ENCODE measurements at regions not wholly inside any gene's neighbourhood (a gene's known extent, or its start where the extent isn't known, plus 50 kb on each side); places are given as distances from the start of the nearest gene placed in this dataset.

GRCh38 chr5:107744418-107745330 lies 73.9 kb upstream of the EFNA5 start:
- ChIA-PET RAD21 (ENCODE audit: unreplicated experiment) (interaction anchor here (1.9 kb wide), 1 partner anchor 18 kb away, joined by 5 read pairs; no protein-coding TSS in a partner anchor), POLR2A (no interaction called here), SMC1A (ENCODE audit: uncharacterized antibody, unreplicated experiment) (interaction anchor here (0.7 to 1.5 kb wide), 3 partner anchors 11 to 271 kb away, joined by 3 read pairs; no protein-coding TSS in a partner anchor), CTCF (interaction anchor here (0.9 to 1.4 kb wide), 2 partner anchors 10 to 46 kb away, joined by 3 read pairs; no protein-coding TSS in a partner anchor)
- Histone ChIP-seq H3K4me1 (ENCODE audit: control insufficient read depth, insufficient read depth, low read length) (no peaks in the 10 kb centered on the region), H2AFZ (ENCODE audit: control insufficient read depth, low read depth, low read length) (no peak overlapping the region), H3K79me2 (ENCODE audit: control insufficient read depth, insufficient read depth, low read length) (no peaks in the 10 kb centered on the region), H3K36me3 (ENCODE audit: control insufficient read depth in 2 of 2, insufficient read depth in 2 of 2, low read length in 1 of 2) (no peaks in the 10 kb centered on the region), H4K20me1 (ENCODE audit: control insufficient read depth, insufficient read depth) (no peaks in the 10 kb centered on the region), H3K4me3 (no peak overlapping the region), H3K9ac (ENCODE audit: control insufficient read depth, insufficient read depth, low read length) (no peak overlapping the region), H3K27ac (ENCODE audit: control insufficient read depth, insufficient read depth) (no peak overlapping the region), H3K4me2 (ENCODE audit: control insufficient read depth, insufficient read depth) (no peak overlapping the region), H3K9me3 (replicated peaks; ENCODE audit: control insufficient read depth, insufficient read depth, low read length) (no peaks in the 10 kb centered on the region; the same call in 2 of the 3 replicates), H3K27me3 (replicated peaks in 1 of 2; ENCODE audit: control insufficient read depth in 2 of 2, insufficient read depth in 2 of 2, low read length in 1 of 2) (no peaks in the 10 kb centered on the region; a peak in 1 of 4 replicates)
- no peak for DNase-seq (ENCODE audit: low read depth, low spot score)
- in situ Hi-C loops (cut with MboI): no loop called here
- 51% methylated on average over 5 of the region's 5 CpGs for WGBS (ENCODE audit: insufficient coverage, insufficient replicate concordance, low lambda C conversion rate, missing lambda C conversion rate)
- BruUV-seq (replicated peaks): no TSS peak
- no peak for FAIRE-seq
- no peak for ATAC-seq
- intact Hi-C loops (cut with micrococcal nuclease; ENCODE audit: unreplicated experiment): no loop called here
- TF ChIP-seq RBBP5 (conservative IDR thresholded peaks at IDR 0.05): no peak
- TF ChIP-seq TARDBP (IDR thresholded peaks at IDR 0.05; ENCODE audit: borderline replicate concordance): no peak
- no peak for TF ChIP-seq EGR1 (IDR thresholded peaks at IDR 0.05; ENCODE audit: borderline replicate concordance in 1 of 2, low read depth in 2 of 2, low read length in 2 of 2)
- TF ChIP-seq MYB (IDR thresholded peaks at IDR 0.05; ENCODE audit: borderline replicate concordance, low read depth, low read length): no peak
- TF ChIP-seq ESRRA (IDR thresholded peaks at IDR 0.05; ENCODE audit: low read length): no peak
- no peak for TF ChIP-seq SPI1 (IDR thresholded peaks at IDR 0.05; ENCODE audit: borderline replicate concordance, insufficient read depth, low read depth, low read length)
- no peak for TF ChIP-seq FOXM1 (IDR thresholded peaks at IDR 0.05; ENCODE audit: low read depth, low read length)
- TF ChIP-seq, protein P1, sequence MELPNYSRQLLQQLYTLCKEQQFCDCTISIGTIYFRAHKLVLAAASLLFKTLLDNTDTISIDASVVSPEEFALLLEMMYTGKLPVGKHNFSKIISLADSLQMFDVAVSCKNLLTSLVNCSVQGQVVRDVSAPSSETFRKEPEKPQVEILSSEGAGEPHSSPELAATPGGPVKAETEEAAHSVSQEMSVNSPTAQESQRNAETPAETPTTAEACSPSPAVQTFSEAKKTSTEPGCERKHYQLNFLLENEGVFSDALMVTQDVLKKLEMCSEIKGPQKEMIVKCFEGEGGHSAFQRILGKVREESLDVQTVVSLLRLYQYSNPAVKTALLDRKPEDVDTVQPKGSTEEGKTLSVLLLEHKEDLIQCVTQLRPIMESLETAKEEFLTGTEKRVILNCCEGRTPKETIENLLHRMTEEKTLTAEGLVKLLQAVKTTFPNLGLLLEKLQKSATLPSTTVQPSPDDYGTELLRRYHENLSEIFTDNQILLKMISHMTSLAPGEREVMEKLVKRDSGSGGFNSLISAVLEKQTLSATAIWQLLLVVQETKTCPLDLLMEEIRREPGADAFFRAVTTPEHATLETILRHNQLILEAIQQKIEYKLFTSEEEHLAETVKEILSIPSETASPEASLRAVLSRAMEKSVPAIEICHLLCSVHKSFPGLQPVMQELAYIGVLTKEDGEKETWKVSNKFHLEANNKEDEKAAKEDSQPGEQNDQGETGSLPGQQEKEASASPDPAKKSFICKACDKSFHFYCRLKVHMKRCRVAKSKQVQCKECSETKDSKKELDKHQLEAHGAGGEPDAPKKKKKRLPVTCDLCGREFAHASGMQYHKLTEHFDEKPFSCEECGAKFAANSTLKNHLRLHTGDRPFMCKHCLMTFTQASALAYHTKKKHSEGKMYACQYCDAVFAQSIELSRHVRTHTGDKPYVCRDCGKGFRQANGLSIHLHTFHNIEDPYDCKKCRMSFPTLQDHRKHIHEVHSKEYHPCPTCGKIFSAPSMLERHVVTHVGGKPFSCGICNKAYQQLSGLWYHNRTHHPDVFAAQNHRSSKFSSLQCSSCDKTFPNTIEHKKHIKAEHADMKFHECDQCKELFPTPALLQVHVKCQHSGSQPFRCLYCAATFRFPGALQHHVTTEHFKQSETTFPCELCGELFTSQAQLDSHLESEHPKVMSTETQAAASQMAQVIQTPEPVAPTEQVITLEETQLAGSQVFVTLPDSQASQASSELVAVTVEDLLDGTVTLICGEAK (IDR thresholded peaks at IDR 0.05; ENCODE audit: borderline replicate concordance): no peak
- no peak for TF ChIP-seq SMC3 (IDR thresholded peaks at IDR 0.05; ENCODE audit: borderline replicate concordance, low read length)
- no peak for TF ChIP-seq SMARCA5 (IDR thresholded peaks at IDR 0.05)
- no peak for TF ChIP-seq CREB1 (IDR thresholded peaks at IDR 0.05; ENCODE audit: low read depth)
- no peak for TF ChIP-seq ZNF622 (IDR thresholded peaks at IDR 0.05)
- TF ChIP-seq, protein P2, sequence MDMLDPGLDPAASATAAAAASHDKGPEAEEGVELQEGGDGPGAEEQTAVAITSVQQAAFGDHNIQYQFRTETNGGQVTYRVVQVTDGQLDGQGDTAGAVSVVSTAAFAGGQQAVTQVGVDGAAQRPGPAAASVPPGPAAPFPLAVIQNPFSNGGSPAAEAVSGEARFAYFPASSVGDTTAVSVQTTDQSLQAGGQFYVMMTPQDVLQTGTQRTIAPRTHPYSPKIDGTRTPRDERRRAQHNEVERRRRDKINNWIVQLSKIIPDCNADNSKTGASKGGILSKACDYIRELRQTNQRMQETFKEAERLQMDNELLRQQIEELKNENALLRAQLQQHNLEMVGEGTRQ (IDR thresholded peaks at IDR 0.05; ENCODE audit: borderline replicate concordance, low read depth, low read length): no peak
- no peak for TF ChIP-seq ZZZ3 (IDR thresholded peaks at IDR 0.05; ENCODE audit: control insufficient read depth, insufficient read length, low read depth)
- no peak for TF ChIP-seq GATAD2B (conservative IDR thresholded peaks at IDR 0.05; ENCODE audit: low read depth)

Measured in GM12878 (cell line).